Thyroid gland (tissue), 4 donors: ENCODE measurements at regions not wholly inside any gene's neighbourhood (a gene's known extent, or its start where the extent isn't known, plus 50 kb on each side); places are given as distances from the start of the nearest gene placed in this dataset.

ENCODE experiments used
- DNase-seq, 2 donors: peaks; one replicate each; pipeline ENCODE4 v3.0.0-alpha.2; 2019
- H3K27ac ChIP-seq, 3 donors: fragments of 200-600 bp; sonication (generic); 1 replicate in 2 of 3; 2 replicates in 1 of 3; pipeline ENCODE4 v1.5.1; 2016 to 2019; ENCODE audit warnings: mild to moderate bottlenecking in 1 of 3, moderate library complexity in 1 of 3
- H3K27me3 ChIP-seq: fragments of 200-600 bp; sonication (generic); one replicate; pipeline ENCODE4 v1.5.1; 2019
- H3K36me3 ChIP-seq, 2 donors: fragments of 200-600 bp; sonication (generic); one replicate each; pipeline ENCODE4 v1.5.1; 2016 to 2019
- H3K4me1 ChIP-seq, 2 donors: fragments of 200-600 bp; sonication (generic); one replicate each; pipeline ENCODE4 v1.5.1; 2017 to 2019
- H3K4me3 ChIP-seq, 3 donors: fragments of 200-600 bp; sonication (generic); replicated peaks in 1 of 3; 1 replicate in 2 of 3; 2 replicates in 1 of 3; pipeline ENCODE4 v1.5.1; 2016; ENCODE audit warnings: mild to moderate bottlenecking in 1 of 3
- H3K9me3 ChIP-seq: fragments of 200-600 bp; sonication (generic); one replicate; pipeline ENCODE4 v1.5.1; 2017
- POLR2A ChIP-seq, 2 donors: fragments of 450-650 bp; IDR thresholded peaks; one replicate each; pipeline ENCODE4 v1.6.1; 2017; ENCODE audit warnings: antibody characterized with exemption in 2 of 2, mild to moderate bottlenecking in 2 of 2, moderate library complexity in 1 of 2
- WGBS, 2 donors: methylation state at CpG; one replicate each; pipeline ENCODE4 v1.1.5; 2017; 5-methylcytosine and 5-hydroxymethylcytosine counted together
- intact Hi-C: fragments of 100-400 bp; cut with DNase I; formaldehyde crosslinking; loops from one replicate; pipeline ENCODE4 v1.15.1; 2023
- TF ChIP-seq, protein P1 (sequence below), 6 experiments: fragments of 200-600 bp in 3 of 6; fragments of 450-650 bp in 3 of 6; sonication (generic) in 3 of 6; IDR thresholded peaks; one replicate each; pipeline ENCODE4 v1.5.1; 2016 to 2019; ENCODE audit warnings: antibody characterized with exemption in 6 of 6, mild to moderate bottlenecking in 2 of 6, inconsistent platforms in 1 of 6, moderate library complexity in 1 of 6

DNA sequence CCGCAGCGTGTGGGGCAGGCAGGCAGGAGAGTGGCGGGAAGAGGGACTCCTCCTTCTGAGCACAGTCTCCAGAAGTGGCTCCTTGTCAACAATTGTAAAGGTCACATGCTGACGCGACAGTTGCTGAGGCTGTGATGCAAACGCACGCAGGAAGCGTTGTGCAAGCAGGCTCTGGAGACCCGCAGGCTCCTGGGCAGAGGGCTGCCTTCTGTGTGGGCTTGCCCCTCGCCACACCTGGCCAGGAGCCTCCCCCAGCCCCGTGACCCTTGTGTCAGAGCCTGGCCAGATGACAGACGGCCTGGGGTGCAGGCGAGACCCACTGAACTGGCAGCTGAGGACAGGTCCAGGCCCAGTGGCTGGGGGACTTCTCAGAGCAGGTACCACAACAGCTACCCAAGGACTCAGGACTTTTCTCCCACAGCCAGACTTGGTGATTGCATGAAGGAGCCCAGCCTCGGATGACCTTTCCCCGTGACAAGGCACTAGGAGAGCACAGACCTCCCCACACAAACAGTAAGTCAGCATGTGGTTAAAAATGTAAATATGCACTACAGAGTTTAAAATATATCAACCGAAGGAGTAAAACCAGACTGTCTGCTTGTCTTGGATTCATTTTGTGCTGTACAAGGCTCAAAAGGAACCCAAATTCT is 222.1 kb upstream of the RREB1 start:
- TF ChIP-seq, protein P1, sequence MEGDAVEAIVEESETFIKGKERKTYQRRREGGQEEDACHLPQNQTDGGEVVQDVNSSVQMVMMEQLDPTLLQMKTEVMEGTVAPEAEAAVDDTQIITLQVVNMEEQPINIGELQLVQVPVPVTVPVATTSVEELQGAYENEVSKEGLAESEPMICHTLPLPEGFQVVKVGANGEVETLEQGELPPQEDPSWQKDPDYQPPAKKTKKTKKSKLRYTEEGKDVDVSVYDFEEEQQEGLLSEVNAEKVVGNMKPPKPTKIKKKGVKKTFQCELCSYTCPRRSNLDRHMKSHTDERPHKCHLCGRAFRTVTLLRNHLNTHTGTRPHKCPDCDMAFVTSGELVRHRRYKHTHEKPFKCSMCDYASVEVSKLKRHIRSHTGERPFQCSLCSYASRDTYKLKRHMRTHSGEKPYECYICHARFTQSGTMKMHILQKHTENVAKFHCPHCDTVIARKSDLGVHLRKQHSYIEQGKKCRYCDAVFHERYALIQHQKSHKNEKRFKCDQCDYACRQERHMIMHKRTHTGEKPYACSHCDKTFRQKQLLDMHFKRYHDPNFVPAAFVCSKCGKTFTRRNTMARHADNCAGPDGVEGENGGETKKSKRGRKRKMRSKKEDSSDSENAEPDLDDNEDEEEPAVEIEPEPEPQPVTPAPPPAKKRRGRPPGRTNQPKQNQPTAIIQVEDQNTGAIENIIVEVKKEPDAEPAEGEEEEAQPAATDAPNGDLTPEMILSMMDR (IDR thresholded peaks at IDR 0.05), result no peak
- no peak for TF ChIP-seq POLR2A (IDR thresholded peaks at IDR 0.05)
- peak overlapping the region in 1 of 3 donors; percentile 50 for H3K27ac ChIP-seq
- H3K4me1 ChIP-seq, result peaks cover 0 to 3% of the 10 kb centered on the region in 2 donors
- H3K27me3 ChIP-seq, result no peaks in the 10 kb centered on the region
- DNase-seq, result peak; percentile 19 to 41
- H3K36me3 ChIP-seq, result no peaks in the 10 kb centered on the region
- H3K9me3 ChIP-seq, result no peaks in the 10 kb centered on the region
- no peak overlapping the region for H3K4me3 ChIP-seq
- 63 to 78% methylated on average over 10 to 13 of the region's 16 CpGs for WGBS, 2 donors
- intact Hi-C loops, result no loop called here

DNA sequence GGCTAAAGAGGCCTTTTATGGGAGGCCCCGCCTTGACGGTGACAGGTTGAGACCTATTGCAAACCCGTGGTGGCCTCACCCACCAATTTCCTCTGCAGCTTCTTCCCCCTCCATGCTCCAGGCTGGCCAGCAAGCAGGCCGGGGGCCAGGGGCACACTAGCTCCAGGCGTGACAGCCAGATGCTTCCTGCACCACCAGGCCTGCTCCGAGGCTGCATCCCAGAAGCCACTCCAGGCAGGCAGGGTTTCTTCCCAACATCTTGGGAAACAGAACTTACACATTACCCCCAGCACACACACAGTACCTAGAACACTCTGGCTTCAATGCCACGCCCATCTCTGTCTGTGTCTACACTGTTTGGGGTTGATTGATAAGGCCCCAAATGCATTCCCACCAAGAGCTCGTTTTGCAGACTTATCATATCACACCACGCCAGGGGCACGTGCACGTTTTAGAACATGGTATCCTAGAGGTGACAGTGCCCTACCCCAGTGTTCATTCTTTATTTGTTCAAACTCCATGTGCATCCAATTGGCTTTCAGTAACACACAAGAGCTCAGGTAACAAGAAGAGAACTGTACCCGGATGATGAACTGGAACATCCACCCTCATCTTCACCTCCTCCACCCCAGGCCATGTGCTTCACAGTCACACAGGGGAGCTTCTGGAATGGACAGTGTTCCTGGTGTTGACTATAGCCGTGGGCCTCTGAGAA is 221.4 kb upstream of the RREB1 start:
- no peak for TF ChIP-seq POLR2A (IDR thresholded peaks at IDR 0.05)
- TF ChIP-seq, protein P1 (IDR thresholded peaks at IDR 0.05), result no peak
- Histone ChIP-seq H3K4me1 (peaks cover 0 to 3% of the 10 kb centered on the region in 2 donors), H3K27ac (peak overlapping the region in 1 of 3 donors; percentile 50), H3K4me3 (no peak overlapping the region), H3K9me3 (no peaks in the 10 kb centered on the region), H3K27me3 (no peaks in the 10 kb centered on the region), H3K36me3 (no peaks in the 10 kb centered on the region)
- intact Hi-C loops, result no loop called here
- WGBS, 2 donors, result 84 to 90% methylated on average over 11 to 13 of the region's 13 CpGs
- DNase-seq, result peak in 1 of 2 donors; percentile 3

DNA sequence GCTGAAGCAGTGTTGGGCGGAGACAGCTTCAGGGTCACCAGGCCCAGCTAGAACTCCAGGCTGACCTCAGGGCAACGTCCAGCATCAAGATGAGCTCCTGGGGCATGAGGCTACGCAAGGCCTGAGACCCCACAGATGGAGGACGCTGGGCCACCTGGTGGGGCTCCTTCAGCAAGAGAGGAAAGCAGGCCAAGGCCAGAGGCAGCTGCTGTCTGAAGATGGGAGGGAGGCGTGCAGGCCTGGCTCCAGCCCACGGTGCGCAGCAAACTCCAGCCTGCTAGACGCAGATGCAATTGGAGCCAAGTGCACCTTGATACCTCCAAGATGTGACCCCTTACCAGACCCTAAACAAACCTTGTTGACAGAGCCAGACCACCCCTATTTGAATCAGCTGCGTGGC is 220.9 kb upstream of the RREB1 start:
- Histone ChIP-seq H3K27me3 (no peaks in the 10 kb centered on the region), H3K4me3 (no peak overlapping the region), H3K9me3 (no peaks in the 10 kb centered on the region), H3K4me1 (peaks cover 0 to 3% of the 10 kb centered on the region in 2 donors), H3K36me3 (no peaks in the 10 kb centered on the region), H3K27ac (no peak overlapping the region)
- no peak for TF ChIP-seq POLR2A (IDR thresholded peaks at IDR 0.05)
- TF ChIP-seq, protein P1 (IDR thresholded peaks at IDR 0.05), result no peak
- intact Hi-C loops, result no loop called here
- DNase-seq, result no peak
- 87 to 92% methylated on average over 6 to 9 of the region's 9 CpGs for WGBS, 2 donors

DNA sequence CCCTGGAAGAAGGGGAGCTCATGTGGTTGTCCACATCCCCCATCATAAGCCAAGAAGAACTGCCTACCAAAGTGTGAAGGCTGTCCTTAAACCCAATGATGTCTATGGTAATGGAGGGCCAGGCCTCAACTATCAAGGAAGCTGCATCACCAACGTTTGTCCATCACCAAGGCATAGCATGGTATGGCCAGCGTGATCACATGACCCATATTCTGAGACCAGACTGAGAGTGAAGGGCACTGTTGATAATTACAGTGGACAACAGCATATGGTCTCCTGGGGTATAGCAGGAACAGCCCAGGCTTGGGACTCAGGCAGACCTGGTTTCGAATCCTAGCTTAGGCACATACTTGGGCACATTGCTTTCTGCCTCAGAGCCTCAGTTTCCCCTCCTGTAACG is 218.2 kb upstream of the RREB1 start:
- H3K4me1 ChIP-seq, result peaks cover 0 to 3% of the 10 kb centered on the region in 2 donors
- no peak for TF ChIP-seq POLR2A (IDR thresholded peaks at IDR 0.05)
- TF ChIP-seq, protein P1 (IDR thresholded peaks at IDR 0.05), result no peak
- H3K4me3 ChIP-seq, result no peak overlapping the region
- no peaks in the 10 kb centered on the region for H3K27me3 ChIP-seq
- 80 to 87% methylated on average over 4 of the region's 4 CpGs for WGBS, 2 donors
- intact Hi-C loops, result no loop called here
- no peak for DNase-seq
- H3K27ac ChIP-seq, result no peak overlapping the region
- no peaks in the 10 kb centered on the region for H3K9me3 ChIP-seq
- no peaks in the 10 kb centered on the region for H3K36me3 ChIP-seq

DNA sequence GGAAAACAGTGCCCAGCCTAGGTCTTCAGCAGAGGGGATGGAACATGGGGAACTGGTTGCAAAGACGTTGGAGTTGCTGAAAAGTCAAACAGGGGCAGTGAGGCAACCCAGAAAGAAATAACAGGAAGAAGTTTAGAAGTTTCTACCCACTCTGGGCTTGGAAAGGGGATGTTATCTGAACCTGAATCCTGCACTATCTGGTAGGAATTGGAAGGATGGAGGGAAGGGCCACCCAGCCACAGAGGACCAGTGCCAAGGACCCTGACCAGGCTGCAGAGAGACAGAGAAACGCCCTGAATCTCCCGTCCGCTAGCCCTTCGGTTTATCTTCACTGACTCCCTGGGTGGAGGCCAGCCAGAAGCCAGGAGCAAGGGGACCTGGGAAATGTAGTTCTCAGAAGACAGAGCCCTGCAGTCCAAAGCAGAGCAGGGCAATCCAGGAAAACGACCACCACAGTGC is 217.3 kb upstream of the RREB1 start:
- intact Hi-C loops, result no loop called here

More for the DNA sequence above, 217.3 kb upstream of the RREB1 start:
- WGBS, 2 donors, result 44 to 50% methylated on average over 6 of the region's 6 CpGs
- Histone ChIP-seq H3K4me1 (peaks cover 0 to 3% of the 10 kb centered on the region in 2 donors), H3K27me3 (no peaks in the 10 kb centered on the region), H3K4me3 (no peak overlapping the region), H3K27ac (no peak overlapping the region), H3K36me3 (no peaks in the 10 kb centered on the region), H3K9me3 (no peaks in the 10 kb centered on the region)
- TF ChIP-seq POLR2A (IDR thresholded peaks at IDR 0.05), result no peak
- TF ChIP-seq, protein P1 (IDR thresholded peaks at IDR 0.05), result no peak
- peak; percentile 17 for DNase-seq
